ENCODE measurements at regions not wholly inside any gene's neighbourhood (a gene's known extent, or its start where the extent isn't known, plus 50 kb on each side); places are given as distances from the start of the nearest gene placed in this dataset.

DNA sequence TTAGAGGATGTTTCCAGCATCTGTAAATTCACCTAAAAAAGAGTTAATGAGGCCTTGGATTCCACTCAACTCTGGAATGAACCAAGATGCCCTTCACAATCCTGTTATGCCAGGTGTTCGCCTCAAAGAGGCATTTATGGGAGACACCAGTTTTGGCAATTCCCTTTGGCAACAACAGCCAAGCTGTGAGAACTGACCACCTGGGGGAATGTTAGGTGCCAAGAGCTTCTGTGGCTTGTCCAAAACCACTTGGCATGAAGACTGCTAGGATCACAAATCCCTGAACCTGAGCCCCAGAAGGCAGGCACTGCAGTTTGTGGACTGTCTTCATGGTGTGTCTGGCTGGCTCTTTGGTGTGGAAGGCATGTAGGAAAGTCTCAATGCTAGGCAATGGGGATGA is 164.4 kb upstream of the BDNF start:
- TF ChIP-seq, protein P1, sequence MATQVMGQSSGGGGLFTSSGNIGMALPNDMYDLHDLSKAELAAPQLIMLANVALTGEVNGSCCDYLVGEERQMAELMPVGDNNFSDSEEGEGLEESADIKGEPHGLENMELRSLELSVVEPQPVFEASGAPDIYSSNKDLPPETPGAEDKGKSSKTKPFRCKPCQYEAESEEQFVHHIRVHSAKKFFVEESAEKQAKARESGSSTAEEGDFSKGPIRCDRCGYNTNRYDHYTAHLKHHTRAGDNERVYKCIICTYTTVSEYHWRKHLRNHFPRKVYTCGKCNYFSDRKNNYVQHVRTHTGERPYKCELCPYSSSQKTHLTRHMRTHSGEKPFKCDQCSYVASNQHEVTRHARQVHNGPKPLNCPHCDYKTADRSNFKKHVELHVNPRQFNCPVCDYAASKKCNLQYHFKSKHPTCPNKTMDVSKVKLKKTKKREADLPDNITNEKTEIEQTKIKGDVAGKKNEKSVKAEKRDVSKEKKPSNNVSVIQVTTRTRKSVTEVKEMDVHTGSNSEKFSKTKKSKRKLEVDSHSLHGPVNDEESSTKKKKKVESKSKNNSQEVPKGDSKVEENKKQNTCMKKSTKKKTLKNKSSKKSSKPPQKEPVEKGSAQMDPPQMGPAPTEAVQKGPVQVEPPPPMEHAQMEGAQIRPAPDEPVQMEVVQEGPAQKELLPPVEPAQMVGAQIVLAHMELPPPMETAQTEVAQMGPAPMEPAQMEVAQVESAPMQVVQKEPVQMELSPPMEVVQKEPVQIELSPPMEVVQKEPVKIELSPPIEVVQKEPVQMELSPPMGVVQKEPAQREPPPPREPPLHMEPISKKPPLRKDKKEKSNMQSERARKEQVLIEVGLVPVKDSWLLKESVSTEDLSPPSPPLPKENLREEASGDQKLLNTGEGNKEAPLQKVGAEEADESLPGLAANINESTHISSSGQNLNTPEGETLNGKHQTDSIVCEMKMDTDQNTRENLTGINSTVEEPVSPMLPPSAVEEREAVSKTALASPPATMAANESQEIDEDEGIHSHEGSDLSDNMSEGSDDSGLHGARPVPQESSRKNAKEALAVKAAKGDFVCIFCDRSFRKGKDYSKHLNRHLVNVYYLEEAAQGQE (IDR thresholded peaks at IDR 0.05), result no peak
- no peak for TF ChIP-seq CTCF (IDR thresholded peaks at IDR 0.05; ENCODE audit: low read depth, low read length, missing input control)
- TF ChIP-seq, protein P2, sequence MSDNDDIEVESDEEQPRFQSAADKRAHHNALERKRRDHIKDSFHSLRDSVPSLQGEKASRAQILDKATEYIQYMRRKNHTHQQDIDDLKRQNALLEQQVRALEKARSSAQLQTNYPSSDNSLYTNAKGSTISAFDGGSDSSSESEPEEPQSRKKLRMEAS (IDR thresholded peaks at IDR 0.05), result no peak
- TF ChIP-seq TAF1 (conservative IDR thresholded peaks at IDR 0.05), result no peak
- TF ChIP-seq NR2F2 (IDR thresholded peaks at IDR 0.05), result no peak
- no peak for TF ChIP-seq RAD21 (IDR thresholded peaks at IDR 0.05)
- no peak for TF ChIP-seq YY1 (IDR thresholded peaks at IDR 0.05)
- TF ChIP-seq ZBTB33 (IDR thresholded peaks at IDR 0.05), result no peak
- TF ChIP-seq JUND (IDR thresholded peaks at IDR 0.05), result no peak

Data from liver (tissue), 3 donors.